ENCODE measurements at regions not wholly inside any gene's neighbourhood (a gene's known extent, or its start where the extent isn't known, plus 50 kb on each side); places are given as distances from the start of the nearest gene placed in this dataset.
A peak's percentile ranks its signal among the peaks of the same experiment; 100 is the strongest.
"Not testable (repeated sequence)": the region's sequence is repeated elsewhere in the genome, so short reads cannot be mapped to it uniquely, and the experiment has no call there.

DNA sequence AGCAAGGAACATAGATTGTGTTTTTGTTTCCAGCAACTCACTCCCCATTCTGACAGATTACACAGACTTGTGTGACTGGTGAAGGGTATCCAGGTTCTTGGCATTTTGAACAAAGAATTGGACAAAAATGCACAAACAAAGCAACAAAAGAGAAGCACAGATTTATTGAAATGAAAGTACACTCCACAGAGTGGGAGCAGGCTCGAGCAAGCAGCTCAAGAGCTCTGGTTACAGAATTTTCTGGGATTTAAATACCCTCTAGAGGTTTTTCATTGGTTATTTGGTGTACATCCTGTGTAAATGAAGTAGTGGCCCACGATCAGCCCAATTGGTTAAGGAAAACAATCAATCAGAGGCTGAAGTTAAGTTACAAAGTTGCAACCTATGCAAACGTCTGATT lies 155.0 kb upstream of the JADE1 start:
- intact Hi-C loops (cut with DNase I) = no loop called here
- DNase-seq = no peak

DNA sequence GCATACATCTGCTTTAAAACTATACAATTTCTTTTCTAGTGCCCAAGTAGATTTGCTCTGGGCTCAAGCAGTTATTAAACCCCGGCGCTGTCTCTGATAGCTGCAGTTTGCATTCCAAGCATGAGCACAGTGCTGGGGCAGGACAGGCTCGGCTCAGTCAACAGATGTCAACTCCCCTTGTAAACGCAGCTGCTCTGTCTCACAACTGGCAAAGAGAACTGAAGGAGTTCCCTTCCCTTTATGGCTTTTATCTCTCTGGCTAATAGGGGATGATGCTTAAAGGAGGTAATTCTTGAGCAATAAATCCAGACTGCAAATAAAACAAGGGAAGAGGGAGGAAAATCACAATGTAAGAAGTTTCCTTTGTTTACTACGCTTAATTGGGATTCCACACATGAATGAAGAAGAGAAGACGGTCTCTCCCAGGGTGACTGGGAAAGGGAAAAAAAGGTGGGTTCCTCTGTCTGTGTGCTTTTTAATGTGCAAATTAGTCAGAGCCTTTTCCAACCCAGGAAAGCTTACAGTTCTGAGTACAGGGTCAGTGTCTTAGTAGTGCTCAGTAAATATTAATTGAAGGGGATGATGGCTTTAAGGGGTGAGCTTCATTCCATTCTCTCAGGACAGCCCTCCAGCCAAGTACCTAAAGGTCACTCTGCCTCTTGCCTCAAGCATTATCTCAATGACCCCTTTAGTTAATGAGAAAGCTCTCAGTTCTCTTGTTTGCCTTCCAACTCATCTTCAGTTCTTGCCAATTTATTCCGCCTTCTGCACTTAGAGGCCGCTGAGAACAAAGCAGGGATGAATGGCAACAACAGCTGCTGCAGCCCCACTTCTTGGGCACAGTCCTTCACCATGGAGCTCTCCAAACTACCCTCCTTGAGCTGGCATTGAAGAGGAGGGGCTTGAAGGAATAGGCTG lies 155.7 kb upstream of the JADE1 start:
- peak in 40 of 42 donors; percentile 10 to 77 (median 50) for DNase-seq
- intact Hi-C loops (cut with DNase I) = no loop called here

DNA sequence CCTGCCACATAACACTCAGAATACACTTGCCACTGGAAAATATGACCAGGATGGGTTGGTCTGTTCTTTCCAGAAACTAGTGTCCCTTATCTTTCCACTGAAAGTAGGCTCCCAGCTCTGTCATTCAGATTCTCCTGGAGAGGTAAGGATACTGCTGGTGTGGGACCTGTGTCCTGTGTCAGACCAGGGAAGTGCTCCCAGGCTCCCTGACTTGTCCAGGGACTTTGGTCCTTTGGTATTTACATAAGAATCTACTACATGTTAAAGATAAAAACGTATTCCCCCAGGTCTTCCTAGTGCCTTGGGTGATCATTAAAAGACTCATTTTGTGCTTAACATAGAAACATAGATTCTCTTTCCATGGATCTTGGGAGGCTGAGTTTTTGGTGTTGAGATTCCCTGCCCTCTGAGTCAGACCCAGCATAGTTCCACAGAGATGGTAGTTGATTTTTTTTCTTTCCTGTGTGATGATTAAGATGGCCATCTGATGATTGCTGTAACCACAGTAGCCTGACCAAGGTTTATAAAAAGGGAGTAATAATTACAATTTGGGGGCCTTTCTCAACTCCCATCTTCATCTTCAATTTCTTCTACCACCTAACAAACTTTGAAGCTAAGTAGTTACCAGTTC lies 159.8 kb upstream of the JADE1 start:
- intact Hi-C loops (cut with DNase I) = no loop called here

DNA sequence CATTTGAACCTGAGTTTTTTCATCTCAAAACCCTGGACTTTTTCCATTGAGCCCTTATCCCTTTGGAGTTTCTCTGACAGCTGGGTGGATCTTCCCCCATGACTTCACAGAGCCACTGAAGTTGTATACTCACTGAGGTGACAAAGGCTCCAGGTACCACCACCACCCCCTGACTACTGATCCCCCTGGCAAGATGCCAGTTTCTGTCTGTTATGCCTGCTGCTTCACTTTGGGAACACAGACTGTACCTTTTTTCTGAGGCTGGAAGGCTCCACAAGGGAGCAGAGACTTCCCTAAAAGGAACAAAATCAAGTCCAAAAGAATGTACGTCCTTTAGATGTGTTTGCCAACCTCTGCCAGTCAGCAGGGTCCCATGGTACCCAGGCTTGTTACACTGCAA lies 160.3 kb upstream of the JADE1 start:
- intact Hi-C loops (cut with DNase I) = no loop called here
- no peak for DNase-seq

More for the DNA sequence above, 159.8 kb upstream of the JADE1 start:
- no peak for DNase-seq

DNA sequence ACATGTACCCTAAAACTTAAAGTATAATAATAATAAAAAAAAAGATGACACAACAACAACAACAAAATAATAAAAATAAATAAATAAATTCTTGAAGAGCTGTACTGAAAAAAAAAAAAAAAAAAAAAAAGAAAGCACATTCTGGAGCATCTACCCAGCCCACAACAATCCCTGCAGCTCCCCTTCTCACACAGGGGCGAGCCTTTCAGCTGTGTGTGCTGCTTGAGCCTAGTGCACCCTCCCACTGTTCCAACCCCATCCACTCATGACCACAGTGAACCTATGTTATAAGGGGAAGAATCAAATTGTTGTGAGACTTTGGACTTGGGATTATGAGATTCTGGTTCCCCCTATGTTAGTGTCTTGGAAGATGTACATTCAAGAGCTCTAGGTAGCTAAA lies 161.5 kb upstream of the JADE1 start:
- intact Hi-C loops (cut with DNase I) = no loop called here
- no peak for DNase-seq

DNA sequence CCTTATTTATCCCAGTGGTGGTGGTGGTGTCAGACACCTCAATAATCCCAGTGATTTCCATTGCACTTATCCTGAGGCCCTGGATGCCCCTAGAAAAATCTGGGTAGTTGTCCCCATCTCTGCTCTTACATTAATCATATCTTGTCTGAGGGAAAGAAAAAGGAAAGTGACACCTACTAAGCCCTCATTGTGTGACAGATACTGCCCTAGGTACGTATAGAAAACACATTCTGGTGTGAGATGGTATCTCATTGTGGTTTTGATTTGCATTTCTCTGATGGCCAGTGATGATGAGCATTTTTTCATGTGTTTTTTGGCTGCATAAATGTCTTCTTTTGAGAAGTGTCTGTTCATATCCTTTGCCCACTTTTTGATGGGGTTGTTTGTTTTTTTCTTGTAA lies 162.6 kb upstream of the JADE1 start:
- DNase-seq; intact Hi-C loops (cut with DNase I): not testable (repeated sequence)

DNA sequence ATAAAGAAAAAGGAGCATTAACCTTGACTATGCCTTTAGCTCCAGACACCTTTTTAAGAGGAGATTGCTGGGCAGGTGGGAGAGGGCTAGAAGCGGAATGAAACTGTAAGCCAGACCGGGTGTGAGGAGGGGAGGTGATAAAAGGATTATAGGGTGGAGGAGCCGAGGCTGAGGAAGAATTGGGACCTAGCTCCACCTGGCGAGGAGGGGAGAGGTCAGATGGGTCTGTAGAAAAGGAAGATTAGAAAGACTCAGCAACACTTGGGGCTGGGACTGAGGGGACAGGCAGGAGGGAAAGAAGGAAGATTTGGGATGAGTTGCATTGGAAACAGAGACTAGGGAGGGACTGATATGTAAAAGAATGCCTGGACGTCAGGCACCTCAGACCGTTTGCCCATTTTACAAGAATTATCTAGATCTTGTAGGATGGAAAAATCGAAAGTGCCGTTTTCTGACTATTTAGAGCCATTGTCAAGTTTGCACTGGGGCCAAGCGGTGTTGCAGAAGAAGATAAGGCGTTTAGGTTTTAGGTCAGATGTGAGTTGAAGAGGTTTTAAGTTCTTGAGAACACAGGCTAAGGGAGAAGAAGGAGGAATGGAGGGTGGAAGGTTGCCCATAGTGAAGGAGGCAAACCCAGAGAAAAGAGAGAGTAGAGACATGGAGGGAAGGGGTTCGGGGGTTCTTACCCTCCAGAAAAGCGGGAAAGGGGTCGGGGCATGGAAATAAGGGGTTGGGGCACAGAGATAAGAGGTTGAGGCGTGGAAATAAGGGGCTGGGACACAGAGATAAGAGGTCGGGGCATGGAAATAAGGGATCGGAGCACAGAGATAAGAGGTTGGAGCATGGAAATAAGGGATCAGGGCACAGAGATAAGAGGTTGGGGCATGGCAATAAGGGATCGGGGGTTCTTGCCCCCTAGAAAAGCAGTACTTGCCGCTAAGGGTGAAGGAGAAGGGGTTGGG lies 164.5 kb upstream of the JADE1 start:
- DNase-seq; intact Hi-C loops (cut with DNase I): not testable (repeated sequence)

DNA sequence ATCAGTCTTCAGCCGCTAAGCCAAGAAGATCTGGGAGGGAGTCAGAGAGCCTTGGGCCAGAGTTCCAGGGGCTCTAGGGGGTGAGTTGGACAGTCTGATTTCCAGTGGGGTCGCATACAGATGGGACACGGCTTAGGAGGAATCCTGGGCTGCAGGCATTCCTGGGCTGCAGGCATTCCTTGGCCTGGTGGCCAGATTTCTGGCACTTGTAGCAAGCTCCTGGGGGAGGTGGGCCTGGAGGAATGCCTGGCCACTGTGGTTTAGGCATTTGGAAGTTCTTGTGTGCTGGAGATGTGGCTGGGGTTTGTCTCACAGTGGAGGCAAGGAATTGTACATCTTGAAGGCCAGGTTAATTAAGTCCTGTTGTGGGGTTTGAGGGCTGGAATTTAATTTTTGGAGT lies 165.4 kb upstream of the JADE1 start:
- DNase-seq; intact Hi-C loops (cut with DNase I): not testable (repeated sequence)

DNA sequence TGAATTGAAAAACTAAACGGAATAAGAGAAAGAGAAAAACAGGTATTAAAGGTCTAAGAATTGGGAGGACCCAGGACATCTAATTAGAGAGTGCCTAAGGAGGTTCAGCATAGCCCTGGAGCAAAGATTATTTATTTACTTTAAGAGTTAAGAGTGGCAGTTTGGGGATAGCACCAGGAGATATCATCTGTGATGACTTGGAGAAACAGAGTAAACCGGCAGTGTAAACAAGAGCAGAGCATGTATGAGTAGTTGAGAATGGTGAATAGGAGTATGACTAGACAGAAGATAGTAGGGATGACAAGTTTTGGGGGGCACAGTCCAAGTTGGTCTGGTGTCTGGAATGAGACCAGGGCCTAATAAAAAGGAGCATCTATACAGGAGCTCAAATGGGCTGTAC lies 167.9 kb upstream of the JADE1 start:
- intact Hi-C loops (cut with DNase I) = not testable (repeated sequence)

DNA sequence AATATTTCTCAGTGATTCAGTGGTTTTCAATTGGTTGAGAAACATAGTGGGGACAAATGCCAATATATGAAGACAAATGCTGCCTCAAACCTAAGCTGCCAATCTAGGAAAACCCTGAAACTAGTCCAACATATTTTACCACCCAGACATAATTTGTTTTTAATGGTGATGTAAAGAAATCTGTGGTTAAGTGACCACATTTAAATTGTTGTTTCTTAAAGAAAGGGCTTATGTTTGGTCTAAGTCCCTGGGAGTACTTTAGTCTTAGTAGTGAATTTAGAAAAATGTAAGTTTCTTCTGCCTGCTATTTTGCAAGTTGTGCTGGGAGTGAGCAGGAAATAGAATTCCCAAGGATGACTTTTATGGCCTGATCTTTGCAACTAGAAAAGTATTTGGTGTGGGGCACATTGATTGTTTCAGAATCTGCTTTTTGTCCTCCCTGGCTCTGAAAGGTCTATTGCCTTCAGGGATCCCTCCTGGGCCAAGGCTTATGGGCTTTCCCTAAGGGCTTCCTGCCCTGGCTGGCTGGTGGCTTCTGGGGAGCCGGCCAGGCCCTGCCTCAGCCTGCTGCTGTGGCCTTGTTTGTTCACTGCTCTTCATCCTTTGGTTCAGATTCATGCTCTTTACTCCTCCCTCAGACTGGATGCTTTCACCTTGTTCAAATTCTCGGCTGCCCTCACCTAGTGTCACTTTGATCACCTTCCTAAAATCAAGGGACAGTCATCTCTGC lies 169.8 kb upstream of the JADE1 start:
- intact Hi-C loops (cut with DNase I) = no loop called here
- peak in 13 of 42 donors; percentile 6 to 51 (median 23) for DNase-seq

More for the DNA sequence above, 167.9 kb upstream of the JADE1 start:
- not testable (repeated sequence) for DNase-seq

DNA sequence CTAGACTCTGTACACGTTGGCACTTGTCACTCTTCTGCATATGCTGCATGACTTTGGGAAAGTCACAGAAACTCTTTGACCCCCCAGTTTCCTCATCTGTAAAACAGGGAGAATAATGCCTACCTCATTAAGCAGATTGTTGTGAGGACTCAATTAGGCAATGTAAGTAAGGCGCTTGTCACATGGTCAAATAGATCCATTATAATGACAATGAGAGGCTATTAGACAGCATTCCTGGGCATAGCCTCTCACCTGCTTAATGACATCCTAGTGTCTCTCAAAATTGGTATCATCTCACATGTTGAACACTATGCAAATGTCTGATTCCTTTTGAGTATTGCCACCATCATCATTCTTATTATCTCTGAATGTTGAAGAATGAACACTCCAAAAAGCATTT lies 172.6 kb upstream of the JADE1 start:
- intact Hi-C loops (cut with DNase I) = no loop called here
- no peak for DNase-seq

DNA sequence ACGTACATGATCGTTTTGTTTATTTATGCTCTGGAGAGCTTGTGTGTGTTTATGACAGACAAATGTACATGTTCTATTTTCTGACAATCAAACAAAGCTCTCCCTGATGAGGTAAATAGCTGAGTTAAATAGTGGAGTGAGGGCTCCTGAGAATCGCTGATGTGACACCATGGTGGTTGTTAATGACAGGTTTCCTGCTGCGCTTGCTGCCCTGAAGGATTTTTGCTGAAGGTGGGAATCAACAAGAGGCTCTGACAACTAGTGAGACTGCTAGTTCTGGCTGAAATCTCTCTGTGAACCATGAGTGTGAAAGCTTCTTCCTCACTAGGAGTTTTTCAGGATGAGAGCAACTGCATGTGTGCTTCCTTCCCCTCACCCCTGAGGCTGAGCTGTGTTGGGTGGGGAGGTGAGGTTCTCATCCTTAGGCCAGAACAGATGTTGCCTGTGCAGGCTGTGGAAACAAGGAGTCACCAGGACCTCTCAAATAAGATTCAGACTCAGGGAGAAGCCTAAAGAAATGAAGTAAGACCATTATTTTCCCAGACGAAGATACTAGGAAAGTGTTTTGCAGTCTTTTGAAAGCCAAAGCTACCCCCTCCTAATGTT lies 173.4 kb upstream of the JADE1 start:
- no peak for DNase-seq

DNA sequence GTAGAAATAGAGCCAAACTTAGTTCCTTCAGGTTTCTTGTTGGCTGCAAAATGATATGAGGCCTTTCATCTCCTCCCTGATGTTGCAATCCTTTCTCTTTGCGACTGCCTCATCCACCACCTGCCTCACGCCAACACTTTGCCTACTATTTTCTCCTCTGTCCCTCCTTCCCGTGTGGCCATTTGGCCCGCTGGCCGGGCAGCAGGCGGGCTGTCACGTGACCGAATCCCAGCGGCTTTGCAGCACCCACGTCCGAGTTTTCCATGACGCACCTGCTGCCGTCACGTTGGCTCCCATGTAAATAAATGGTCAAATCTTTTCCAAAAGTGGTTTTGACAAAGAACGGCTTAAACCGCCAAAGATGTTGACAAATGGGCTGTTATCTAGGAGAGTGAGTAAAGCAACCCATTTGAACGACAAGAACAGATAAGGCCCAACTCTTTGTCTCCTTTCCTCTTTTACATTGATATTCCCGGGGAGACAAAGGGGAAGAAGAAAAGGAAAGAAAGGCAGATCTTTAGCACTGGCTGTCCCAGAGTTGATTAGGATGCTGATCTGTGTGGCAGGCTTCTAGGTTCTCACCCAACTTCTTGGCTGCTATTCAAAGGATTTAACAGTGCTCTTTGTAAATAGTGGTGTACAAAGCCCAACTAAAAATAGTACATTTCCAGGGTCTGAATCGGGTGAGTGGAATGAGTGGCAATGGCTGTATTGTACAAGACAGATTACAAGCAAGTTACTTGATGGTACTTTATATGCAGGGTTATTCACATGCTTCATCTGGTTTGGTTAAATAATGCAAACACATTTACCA lies 174.2 kb upstream of the JADE1 start:
- peak; percentile 22 to 84 (median 66) for DNase-seq
- intact Hi-C loops (cut with DNase I) = no loop called here

More for the DNA sequence above, 173.4 kb upstream of the JADE1 start:
- intact Hi-C loops (cut with DNase I) = no loop called here

DNA sequence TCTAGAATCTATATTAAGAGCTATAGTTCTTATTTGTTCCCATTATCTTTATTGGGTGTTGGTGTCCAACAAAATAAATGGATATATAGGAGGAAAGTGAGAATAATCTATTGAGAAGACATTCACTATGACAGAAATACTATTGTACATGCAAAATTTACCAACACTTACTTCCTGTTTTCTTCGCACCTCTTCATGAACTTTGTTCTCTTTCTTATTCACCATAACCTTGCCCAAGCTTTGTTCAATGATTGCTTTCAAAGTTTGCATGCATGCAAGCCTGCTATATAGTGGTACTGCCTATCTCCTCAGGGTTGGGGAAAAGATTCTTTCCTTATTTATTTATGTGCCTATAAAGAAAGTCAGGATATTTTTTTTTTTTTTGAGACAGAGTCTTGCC lies 176.4 kb upstream of the JADE1 start:
- no peak for DNase-seq
- intact Hi-C loops (cut with DNase I) = no loop called here

DNA sequence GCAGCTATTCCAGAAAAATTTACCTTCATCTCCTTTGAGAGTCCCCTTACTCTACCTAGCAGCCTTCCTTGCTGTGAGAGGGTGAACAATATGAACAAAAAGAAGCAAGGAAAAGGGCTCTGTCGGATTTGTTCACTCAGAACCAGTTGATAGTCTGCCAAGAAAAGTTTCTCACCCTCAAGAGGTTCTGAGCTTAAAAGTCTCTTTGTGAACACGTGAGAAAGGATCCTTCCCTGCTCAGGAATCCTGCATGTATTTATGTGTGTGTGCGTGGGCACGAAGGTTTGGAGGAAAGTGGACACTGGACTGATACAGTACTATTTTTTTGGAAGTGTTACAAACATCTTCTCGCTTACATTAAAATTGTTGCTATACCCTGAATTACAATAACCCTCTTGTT lies 178.6 kb upstream of the JADE1 start:
- intact Hi-C loops (cut with DNase I) = no loop called here
- DNase-seq = no peak

DNA sequence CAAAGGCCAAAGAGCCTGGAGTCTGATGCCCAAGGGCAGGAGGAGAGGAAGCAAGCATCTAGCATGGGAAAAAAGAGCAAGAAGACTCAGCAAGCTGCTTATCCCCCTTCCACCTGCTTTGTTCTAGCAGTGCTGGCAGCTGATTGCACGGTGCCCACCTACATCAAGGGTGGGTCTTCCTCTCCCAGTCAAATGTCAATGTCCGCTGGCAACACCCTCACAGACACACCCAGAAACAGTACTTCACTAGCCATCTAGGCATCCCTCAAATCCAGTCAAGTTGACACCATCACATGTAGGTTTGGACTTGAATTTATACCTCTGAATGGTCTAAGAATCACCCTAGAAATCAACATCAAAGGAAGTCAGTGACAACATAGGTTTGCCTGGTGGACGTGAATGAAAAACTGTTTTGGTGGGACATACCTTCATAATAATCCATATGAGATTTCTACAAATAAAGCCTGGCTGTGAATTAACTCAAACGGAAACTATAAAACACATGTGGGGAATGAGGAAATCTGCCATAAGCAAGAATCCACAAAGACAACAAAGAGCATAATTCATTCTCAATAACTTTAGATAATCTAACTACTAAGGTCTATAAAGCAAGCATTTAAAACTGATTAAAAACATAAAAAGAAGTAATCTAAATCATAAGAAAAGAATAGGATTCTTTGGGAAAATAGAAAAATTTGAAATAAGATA lies 185.8 kb upstream of the JADE1 start:
- intact Hi-C loops (cut with DNase I) = no loop called here

More for the DNA sequence above, 185.8 kb upstream of the JADE1 start:
- DNase-seq = no peak

Measured in head of caudate nucleus (tissue), 42 donors.